ENCODE measurements at regions not wholly inside any gene's neighbourhood (a gene's known extent, or its start where the extent isn't known, plus 50 kb on each side); places are given as distances from the start of the nearest gene placed in this dataset.

DNA sequence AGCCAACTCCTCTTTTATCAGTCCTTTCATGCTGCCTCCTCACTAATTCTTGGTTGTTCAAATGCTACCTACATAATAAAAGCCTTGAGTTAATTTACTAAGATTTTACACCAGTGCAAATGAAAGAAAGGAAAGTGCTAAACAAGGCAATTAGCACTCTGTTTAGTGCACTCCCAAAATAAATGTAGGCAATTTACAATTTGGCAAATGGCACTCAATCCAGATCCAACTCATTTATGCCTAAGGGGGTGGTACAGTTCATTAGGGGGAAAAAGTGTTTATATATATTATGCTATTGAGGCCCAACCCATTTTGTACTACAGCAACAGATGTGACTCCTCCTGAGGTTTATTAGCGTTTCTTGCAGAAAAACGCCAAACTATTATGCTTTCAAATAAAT lies 370.1 kb downstream of the NR2F2 start:
- FAIRE-seq (no peak), DNase-seq (ENCODE audit: low read depth, low spot score) (no peak)
- Histone ChIP-seq H3K4me2 (ENCODE audit: control insufficient read depth, extremely low read depth, insufficient read depth, low read depth, low read length) (no peak overlapping the region), H3K4me1 (ENCODE audit: control insufficient read depth, extremely low read depth, insufficient read depth, low read length) (no peaks in the 10 kb centered on the region), H3K9me1 (ENCODE audit: control insufficient read depth, extremely low read depth, insufficient read depth, low read length) (no peaks in the 10 kb centered on the region), H3K4me3 (ENCODE audit: control insufficient read depth in 2 of 3, extremely low read depth in 1 of 3, insufficient read depth in 2 of 3, low read depth in 1 of 3, low read length in 3 of 3) (no peak overlapping the region), H3K27ac (ENCODE audit: control insufficient read depth, insufficient read depth, low read length) (no peak overlapping the region), H3K36me3 (ENCODE audit: control insufficient read depth in 2 of 2, extremely low read depth in 1 of 2, insufficient read depth in 2 of 2, low read length in 2 of 2) (no peaks in the 10 kb centered on the region), H3K79me2 (ENCODE audit: control insufficient read depth, insufficient read depth, low read length) (no peaks in the 10 kb centered on the region), H4K20me1 (ENCODE audit: control insufficient read depth, extremely low read depth, insufficient read depth, low read length) (no peaks in the 10 kb centered on the region), H3K9me3 (ENCODE audit: control insufficient read depth, low read depth, low read length) (no peaks in the 10 kb centered on the region), H3K9ac (ENCODE audit: control insufficient read depth, extremely low read depth, insufficient read depth, low read length) (no peak overlapping the region), H2AFZ (ENCODE audit: control insufficient read depth, low read length) (no peak overlapping the region), H3K27me3 (ENCODE audit: control insufficient read depth, extremely low read depth, insufficient read depth, low read length) (no peaks in the 10 kb centered on the region)
- dilution Hi-C loops (cut with MboI; ENCODE audit: extremely low pct_ligation_motif_present, low sequenced_read_pairs): no loop called here
- TF ChIP-seq CTCF (optimal IDR thresholded peaks at IDR 0.05 in 1 of 3, IDR thresholded peaks at IDR 0.05 in 1 of 3, conservative IDR thresholded peaks at IDR 0.05 in 1 of 3; ENCODE audit: extremely low read depth in 1 of 3, insufficient read depth in 2 of 3, low read length in 3 of 3) (no peak), EZH2 (IDR thresholded peaks at IDR 0.05; ENCODE audit: low read length) (no peak)

GRCh38 chr15:96701443-96701842 lies 370.9 kb downstream of the NR2F2 start:
- Histone ChIP-seq H3K4me1 (ENCODE audit: control insufficient read depth, extremely low read depth, insufficient read depth, low read length) (no peaks in the 10 kb centered on the region), H4K20me1 (ENCODE audit: control insufficient read depth, extremely low read depth, insufficient read depth, low read length) (no peaks in the 10 kb centered on the region), H3K27me3 (ENCODE audit: control insufficient read depth, extremely low read depth, insufficient read depth, low read length) (no peaks in the 10 kb centered on the region), H2AFZ (ENCODE audit: control insufficient read depth, low read length) (no peak overlapping the region), H3K4me2 (ENCODE audit: control insufficient read depth, extremely low read depth, insufficient read depth, low read depth, low read length) (no peak overlapping the region), H3K4me3 (ENCODE audit: control insufficient read depth in 2 of 3, extremely low read depth in 1 of 3, insufficient read depth in 2 of 3, low read depth in 1 of 3, low read length in 3 of 3) (no peak overlapping the region), H3K36me3 (ENCODE audit: control insufficient read depth in 2 of 2, extremely low read depth in 1 of 2, insufficient read depth in 2 of 2, low read length in 2 of 2) (no peaks in the 10 kb centered on the region), H3K9me1 (ENCODE audit: control insufficient read depth, extremely low read depth, insufficient read depth, low read length) (no peaks in the 10 kb centered on the region), H3K27ac (ENCODE audit: control insufficient read depth, insufficient read depth, low read length) (no peak overlapping the region), H3K79me2 (ENCODE audit: control insufficient read depth, insufficient read depth, low read length) (no peaks in the 10 kb centered on the region), H3K9me3 (ENCODE audit: control insufficient read depth, low read depth, low read length) (no peaks in the 10 kb centered on the region), H3K9ac (ENCODE audit: control insufficient read depth, extremely low read depth, insufficient read depth, low read length) (no peak overlapping the region)
- dilution Hi-C loops (cut with MboI; ENCODE audit: extremely low pct_ligation_motif_present, low sequenced_read_pairs): no loop called here
- FAIRE-seq (no peak), DNase-seq (ENCODE audit: low read depth, low spot score) (no peak)
- no peak for TF ChIP-seq CTCF (optimal IDR thresholded peaks at IDR 0.05 in 1 of 3, IDR thresholded peaks at IDR 0.05 in 1 of 3, conservative IDR thresholded peaks at IDR 0.05 in 1 of 3; ENCODE audit: extremely low read depth in 1 of 3, insufficient read depth in 2 of 3, low read length in 3 of 3)
- no peak for TF ChIP-seq EZH2 (IDR thresholded peaks at IDR 0.05; ENCODE audit: low read length)
